GM19455 (cell line): ENCODE measurements at regions not wholly inside any gene's neighbourhood (a gene's known extent, or its start where the extent isn't known, plus 50 kb on each side); places are given as distances from the start of the nearest gene placed in this dataset.

Source experiments
- ATAC-seq: cut with Tn5 transposase; IDR thresholded peaks from one replicate; pipeline ENCODE4 v1.9.1; 2021; ENCODE audit not compliant: unreplicated experiment

DNA sequence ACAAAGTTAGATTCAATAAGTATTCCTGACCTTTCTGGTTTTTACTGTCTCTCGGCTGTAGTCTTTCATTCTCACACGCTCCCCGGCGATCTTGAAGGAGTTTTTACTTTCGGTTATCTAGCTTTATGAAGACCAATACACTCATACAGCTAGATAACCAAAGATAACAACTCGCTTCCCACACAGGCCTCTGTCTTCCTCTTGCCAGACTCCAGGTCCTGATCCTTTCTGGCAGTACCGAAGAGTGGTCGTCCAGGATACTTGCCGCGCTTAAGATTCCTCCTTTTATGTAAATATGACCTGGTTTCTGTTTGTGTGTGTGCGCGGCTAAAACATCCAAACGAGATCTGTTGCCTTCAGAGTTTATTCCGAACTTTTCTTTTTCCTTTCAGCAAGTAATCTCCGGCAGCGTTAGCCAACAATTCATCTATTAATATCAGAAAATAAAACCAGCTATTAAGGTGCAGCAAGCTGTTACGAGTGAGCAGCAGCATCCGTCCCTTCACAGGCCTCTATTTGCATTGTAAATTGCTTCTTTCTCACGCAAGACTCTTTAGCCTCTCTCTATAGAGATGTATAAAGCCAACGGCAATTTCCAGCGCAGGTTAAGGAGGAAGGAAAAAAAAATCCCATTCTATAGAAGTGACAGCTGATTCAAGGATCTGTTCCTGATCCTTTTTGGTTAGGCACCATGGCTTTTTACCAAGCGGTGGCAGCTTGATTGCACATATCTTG lies 216.1 kb downstream of the MEF2C start:
- peak; percentile 78 for ATAC-seq

- no peak for ATAC-seq
These were observed 217.2 kb downstream of the MEF2C start for GRCh38 chr5:88665750-88666215.

DNA sequence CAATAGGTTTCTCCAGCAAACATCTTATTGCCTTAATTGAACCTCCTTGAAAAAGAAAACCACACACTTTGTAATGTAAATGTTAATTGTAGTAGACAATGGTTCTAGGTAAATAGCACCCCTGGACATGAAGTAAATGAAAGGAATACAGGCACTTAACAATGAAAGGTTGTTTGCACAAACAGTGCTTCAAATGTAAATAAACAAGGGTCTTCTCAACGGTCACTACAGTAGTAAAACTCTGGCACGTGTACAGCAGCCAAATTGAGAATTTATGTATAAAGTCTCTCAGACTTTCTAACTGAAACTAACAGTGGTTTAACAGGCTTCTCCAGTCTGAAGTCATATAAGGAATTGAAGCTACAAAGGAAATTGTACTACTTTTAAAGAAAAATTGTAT lies 218.3 kb downstream of the MEF2C start:
- no peak for ATAC-seq

DNA sequence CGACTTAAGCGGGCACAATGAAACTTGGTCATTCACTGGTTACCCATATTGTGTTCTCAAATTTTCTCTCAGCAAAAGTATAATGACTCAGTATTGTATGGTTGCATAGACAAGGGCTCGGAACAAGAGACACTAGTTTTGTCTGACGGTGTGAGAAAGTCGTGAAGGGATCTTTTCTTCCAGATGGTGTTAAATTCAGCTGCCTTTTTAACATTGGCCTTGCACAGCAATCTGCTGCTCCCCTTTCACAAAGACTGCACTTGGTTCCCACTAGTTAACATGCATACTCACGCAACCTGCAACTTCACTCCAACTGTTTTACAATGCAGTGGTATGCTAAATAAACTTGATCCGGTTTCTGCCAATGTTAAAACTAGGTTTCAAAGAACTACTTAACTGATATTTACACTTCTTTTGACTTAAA lies 219.2 kb downstream of the MEF2C start:
- no peak for ATAC-seq

DNA sequence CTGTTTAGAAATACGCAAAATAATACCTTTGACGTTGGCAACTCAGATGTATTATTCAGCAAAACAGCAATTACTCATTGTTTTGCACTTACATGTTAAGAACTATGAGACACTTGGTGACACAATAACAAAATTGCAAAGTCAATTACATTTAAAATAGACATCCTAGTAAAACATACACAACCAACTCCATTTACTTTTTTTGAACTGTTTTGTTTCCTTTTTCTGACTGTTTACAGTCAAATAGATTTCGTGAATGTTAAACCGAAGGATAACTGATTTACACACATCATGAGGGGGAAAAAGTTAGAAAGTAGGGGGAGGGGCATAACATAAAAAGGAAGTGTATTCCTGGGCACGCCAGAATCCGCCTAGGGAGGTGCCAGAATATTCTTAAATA lies 220.1 kb downstream of the MEF2C start:
- no peak for ATAC-seq

DNA sequence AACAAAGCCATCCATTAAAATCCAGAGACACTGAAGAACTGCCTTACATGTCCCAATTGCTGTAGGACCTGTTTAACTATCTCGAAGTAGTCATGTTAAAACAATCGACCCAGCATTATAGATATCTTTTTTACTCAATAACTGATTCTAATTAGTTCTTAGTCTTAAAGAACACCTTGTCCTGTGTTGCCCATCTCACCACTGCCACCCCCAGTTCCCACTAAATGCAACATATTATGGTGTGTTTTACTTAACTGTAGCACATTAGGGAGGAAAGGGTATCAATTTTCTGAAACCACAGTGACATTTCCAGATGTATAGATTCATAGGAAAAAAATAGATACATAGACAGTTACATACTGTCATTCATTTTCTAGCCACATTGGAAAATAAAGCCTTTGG lies 221.2 kb downstream of the MEF2C start:
- no peak for ATAC-seq

GRCh38 chr5:88660947-88661805 lies 221.8 kb downstream of the MEF2C start:
- peak; percentile 70 for ATAC-seq

DNA sequence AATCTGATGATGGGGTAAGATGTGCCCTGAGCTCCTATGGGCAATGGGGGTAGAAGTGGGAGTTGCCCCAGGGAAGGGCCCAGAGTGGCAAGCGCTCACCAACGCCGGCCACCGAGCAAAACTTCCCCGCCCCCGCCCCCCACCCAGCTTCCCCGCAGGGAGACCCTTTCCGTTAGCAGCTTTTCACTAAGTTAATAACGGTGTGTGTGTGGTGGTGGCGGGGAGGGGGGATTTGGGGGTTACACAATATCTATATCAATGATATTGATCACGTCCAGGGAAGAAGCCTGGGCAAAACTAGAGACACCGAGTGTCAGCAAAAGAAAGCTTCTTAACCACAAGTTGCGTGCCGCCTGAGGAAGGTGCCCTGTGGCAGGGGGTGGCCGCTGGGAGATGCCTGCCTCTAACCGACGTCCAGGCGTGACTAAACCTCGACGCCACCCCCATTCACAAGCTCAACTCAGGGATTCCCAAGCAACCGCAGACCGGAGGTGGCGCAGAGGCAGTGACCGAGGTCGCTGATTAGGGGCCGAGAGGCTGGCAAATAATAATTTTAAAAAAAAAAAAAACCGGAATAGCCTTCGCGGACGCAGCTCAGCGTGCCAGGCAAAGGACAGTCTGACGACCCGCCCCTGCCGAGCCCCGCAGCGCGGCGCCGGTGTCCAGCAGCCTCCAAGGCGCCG lies 222.6 kb downstream of the MEF2C start:
- peak; percentile 33 for ATAC-seq

DNA sequence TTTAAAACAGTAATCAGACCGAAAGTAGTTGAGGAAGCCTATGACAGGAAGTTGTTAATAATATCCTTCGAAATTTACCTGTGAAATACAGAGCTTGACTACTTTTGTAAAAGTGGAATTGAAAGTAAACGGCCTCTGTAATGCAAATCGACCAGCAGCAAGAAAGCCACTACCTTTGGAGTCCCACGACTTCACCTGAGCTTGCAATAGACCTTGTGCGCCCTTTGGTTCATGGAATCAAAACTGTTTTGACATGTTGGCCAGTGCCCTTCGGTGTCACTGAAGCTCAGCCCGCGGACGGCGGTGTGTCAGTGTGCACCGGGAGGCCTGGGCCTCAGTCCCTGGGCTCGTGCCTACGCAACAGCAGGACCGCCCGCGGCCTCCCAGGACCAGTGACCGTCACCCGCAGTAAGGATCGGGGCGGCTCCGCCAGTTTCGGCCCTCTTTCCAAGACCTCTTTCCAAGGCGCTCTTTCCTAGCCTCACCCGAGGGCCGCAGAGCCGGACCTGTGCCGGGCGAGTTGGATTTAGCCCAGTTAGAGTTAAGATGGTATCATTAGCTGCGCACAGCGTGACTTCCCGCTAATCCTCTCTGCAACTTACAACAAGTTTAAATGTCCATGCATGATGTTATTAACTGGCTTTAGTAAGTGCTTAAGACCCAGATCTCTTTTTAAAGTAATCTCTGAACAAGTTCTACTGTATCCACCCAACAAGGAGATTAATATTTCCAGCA lies 223.3 kb downstream of the MEF2C start:
- peak; percentile 48 for ATAC-seq

DNA sequence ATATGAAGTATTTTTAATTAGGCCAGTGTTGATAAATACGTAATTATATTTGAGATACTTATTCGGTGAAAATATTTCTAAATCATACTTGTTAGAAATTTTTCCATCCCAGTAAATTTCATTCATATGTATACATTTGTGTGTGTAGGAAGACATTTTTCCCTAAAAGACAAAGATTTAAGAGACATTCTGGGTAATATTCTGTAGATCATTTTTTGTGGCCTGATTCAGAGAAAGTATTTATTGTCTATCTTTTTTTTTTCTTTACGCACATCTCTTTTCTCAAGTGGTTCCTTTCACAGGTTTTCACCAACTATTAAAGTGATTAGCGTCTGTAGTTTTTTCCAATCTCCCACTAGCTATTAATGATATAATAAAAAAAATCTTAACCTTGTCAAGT lies 224.1 kb downstream of the MEF2C start:
- no peak for ATAC-seq

GRCh38 chr5:88657906-88658775 lies 224.8 kb downstream of the MEF2C start:
- ATAC-seq = no peak

- ATAC-seq = no peak
These were observed 225.8 kb downstream of the MEF2C start for GRCh38 chr5:88657136-88657535.

DNA sequence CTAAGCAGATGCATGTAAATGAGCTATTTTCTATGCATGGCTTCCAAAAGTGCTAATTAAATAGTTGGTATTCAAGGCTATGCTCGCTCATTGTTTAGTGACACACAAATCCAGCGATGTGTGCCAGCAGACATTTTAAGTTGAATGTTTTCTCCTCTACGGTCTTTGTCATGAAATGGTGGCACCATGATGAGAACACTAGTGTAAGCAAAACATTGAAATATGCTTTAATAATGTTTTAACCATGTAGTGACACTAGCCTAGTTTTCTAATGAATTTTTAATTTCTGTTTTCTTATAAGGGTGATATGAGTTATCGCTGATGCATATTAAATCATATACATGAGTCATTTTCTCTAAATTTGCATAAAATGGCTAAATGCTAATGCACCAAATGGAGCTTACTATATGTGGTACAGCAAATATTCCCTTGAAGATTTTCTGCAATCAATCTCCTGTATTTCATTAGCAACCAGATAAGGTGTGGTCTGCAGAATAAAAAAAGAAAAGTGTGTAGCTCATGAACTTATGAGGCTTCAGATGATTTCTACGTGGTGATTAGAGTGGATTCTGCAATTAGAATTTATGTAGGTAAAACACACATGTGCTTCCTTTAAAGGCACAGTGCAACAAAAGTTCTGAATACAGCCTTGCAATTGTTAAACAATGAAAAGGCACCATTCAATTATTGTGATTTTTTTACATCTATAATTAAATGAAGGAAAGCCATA lies 226.6 kb downstream of the MEF2C start:
- no peak for ATAC-seq

GRCh38 chr5:88653471-88653870 lies 229.5 kb downstream of the MEF2C start:
- no peak for ATAC-seq

- ATAC-seq = no peak
These were observed 235.1 kb downstream of the MEF2C start for GRCh38 chr5:88647901-88648300.

- no peak for ATAC-seq
These were observed 236.1 kb downstream of the MEF2C start for GRCh38 chr5:88646866-88647265.

DNA sequence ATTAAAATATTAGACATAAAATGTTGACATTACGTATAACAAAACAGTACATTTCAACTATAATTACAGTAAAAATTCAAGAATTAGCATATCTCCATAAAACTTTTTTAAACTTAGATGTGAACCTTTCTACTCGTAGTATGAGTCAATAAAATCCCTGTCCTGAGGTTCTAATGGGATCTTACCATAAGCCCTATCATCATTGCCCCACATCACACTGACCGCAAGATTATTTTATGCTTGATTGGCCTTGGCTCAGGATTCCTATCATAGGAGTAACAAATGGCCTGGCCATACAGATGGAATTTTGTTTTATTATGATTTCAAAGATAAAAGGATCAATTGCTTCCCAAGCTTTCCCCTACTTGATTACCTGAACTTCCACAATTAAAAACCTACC lies 238.3 kb downstream of the MEF2C start:
- no peak for ATAC-seq

GRCh38 chr5:88643315-88643714 lies 239.7 kb downstream of the MEF2C start:
- no peak for ATAC-seq

DNA sequence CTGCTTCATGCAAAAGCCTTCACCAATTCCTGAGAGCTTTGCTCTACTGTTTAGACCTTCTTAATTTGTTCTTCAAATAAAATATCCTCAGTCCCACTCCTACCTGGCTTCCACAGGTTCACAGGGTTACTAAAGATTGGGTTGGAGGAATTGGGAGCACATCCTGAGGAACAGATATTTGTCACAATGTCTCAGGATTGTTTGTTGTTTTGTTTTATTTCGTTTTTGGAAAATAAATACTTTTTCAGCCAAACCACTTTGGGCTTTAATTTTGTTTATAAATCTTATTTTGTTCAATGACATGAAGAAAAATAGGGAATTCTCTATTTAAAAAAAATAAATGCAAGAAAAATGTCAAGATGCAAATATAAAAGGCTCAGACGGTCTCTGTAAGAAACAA lies 249.0 kb downstream of the MEF2C start:
- ATAC-seq = no peak
